CD8-positive, alpha-beta memory T cell (primary cell): ENCODE measurements at regions not wholly inside any gene's neighbourhood (a gene's known extent, or its start where the extent isn't known, plus 50 kb on each side); places are given as distances from the start of the nearest gene placed in this dataset.

Source experiments
- CTCF ChIA-PET: fragments of 350-600 bp; sonication (Branson Sonifier 250); formaldehyde crosslinking; loops from one replicate; lab custom pipeline; 2021; ENCODE audit warnings: antibody characterized with exemption; lab: Charles Lee
- POLR2A ChIA-PET: fragments of 350-600 bp; sonication (Branson Sonifier 250); formaldehyde crosslinking; loops from one replicate; lab custom pipeline; 2021; ENCODE audit warnings: antibody characterized with exemption; lab: Charles Lee
- DNase-seq, 5 donors: peaks; one replicate each; pipeline versions ENCODE4 v3.0.0 to v3.0.0-alpha.2; 2020 to 2022; ENCODE audit warnings: mixed read lengths in 1 of 5
- H3K27ac ChIP-seq: one replicate; pipeline ENCODE4 v1.7.0; 2013; ENCODE audit warnings: low read depth, mild to moderate bottlenecking, low read length, moderate library complexity
- H3K27me3 ChIP-seq: 2 replicates; pipeline ENCODE4 v1.7.0; 2013; ENCODE audit warnings: low read length, mild to moderate bottlenecking; ENCODE audit not compliant: insufficient read depth, poor library complexity, severe bottlenecking
- H3K36me3 ChIP-seq: 2 replicates; pipeline ENCODE4 v1.7.0; 2013; ENCODE audit warnings: mild to moderate bottlenecking, low read length, moderate library complexity; ENCODE audit not compliant: insufficient read depth
- H3K4me1 ChIP-seq: 2 replicates; pipeline ENCODE4 v1.7.0; 2013; ENCODE audit warnings: mild to moderate bottlenecking, low read length, moderate library complexity; ENCODE audit not compliant: insufficient read depth
- H3K4me3 ChIP-seq: 2 replicates; pipeline ENCODE4 v1.7.0; 2013; ENCODE audit warnings: mild to moderate bottlenecking, low read length
- H3K9me3 ChIP-seq: 2 replicates; pipeline ENCODE4 v1.7.0; 2013; ENCODE audit warnings: mild to moderate bottlenecking, low read length
- H3K27ac Mint-ChIP-seq, 8 donors: one replicate each; pipeline ENCODE4 v1.8.0; 2020 to 2021; ENCODE audit warnings: mixed read lengths in 8 of 8, mild to moderate bottlenecking in 6 of 8, inconsistent platforms in 3 of 8, moderate library complexity in 3 of 8
- H3K27me3 Mint-ChIP-seq, 2 donors: one replicate each; pipeline ENCODE4 v1.8.0; 2020 to 2021; ENCODE audit warnings: mixed read lengths in 2 of 2, mild to moderate bottlenecking in 1 of 2, moderate library complexity in 1 of 2
- H3K36me3 Mint-ChIP-seq, 3 donors: one replicate each; pipeline ENCODE4 v1.8.0; 2020 to 2021; ENCODE audit warnings: mixed read lengths in 3 of 3, inconsistent platforms in 1 of 3, mild to moderate bottlenecking in 1 of 3
- H3K4me1 Mint-ChIP-seq, 3 donors: one replicate each; pipeline ENCODE4 v1.8.0; 2020 to 2021; ENCODE audit warnings: mixed read lengths in 3 of 3, inconsistent platforms in 1 of 3, mild to moderate bottlenecking in 1 of 3
- H3K4me3 Mint-ChIP-seq, 7 donors: one replicate each; pipeline ENCODE4 v1.8.0; 2020 to 2021; ENCODE audit warnings: mixed read lengths in 7 of 7, mild to moderate bottlenecking in 6 of 7, moderate library complexity in 4 of 7, inconsistent platforms in 2 of 7
- H3K9me3 Mint-ChIP-seq, 5 donors: one replicate each; pipeline ENCODE4 v1.8.0; 2020 to 2022; ENCODE audit warnings: mixed read lengths in 5 of 5, mild to moderate bottlenecking in 3 of 5, moderate library complexity in 2 of 5, inconsistent platforms in 1 of 5

GRCh38 chr2:74036010-74036409 lies 51.3 kb downstream of the TET3 start:
- H3K27ac ChIP-seq: no peak overlapping the region
- ChIA-PET CTCF (no interaction called here), POLR2A (no interaction called here)
- peaks cover 75 to 89% (median 89%) of the 10 kb centered on the region in 3 donors for H3K4me1 Mint-ChIP-seq
- H3K4me3 ChIP-seq: no peak overlapping the region
- H3K4me1 ChIP-seq: peaks cover 76% of the 10 kb centered on the region
- no peaks in the 10 kb centered on the region for H3K36me3 ChIP-seq
- DNase-seq: no peak
- H3K9me3 Mint-ChIP-seq: no peaks in the 10 kb centered on the region
- H3K36me3 Mint-ChIP-seq: peaks cover 0 to 3% (median 0%) of the 10 kb centered on the region in 3 donors
- H3K27me3 ChIP-seq: no peaks in the 10 kb centered on the region
- peak overlapping the region in 4 of 8 donors; percentile 0 to 73 (median 21) for H3K27ac Mint-ChIP-seq
- peaks cover 0 to 3% of the 10 kb centered on the region in 2 donors for H3K27me3 Mint-ChIP-seq
- H3K4me3 Mint-ChIP-seq: no peak overlapping the region
- H3K9me3 ChIP-seq: no peaks in the 10 kb centered on the region

- CTCF ChIA-PET: no interaction called here
- Mint-ChIP-seq H3K36me3 (peaks cover 0 to 3% (median 0%) of the 10 kb centered on the region in 3 donors), H3K4me3 (peak overlapping the region in 1 of 7 donors; percentile 25), H3K9me3 (no peaks in the 10 kb centered on the region), H3K27me3 (peaks cover 0 to 3% of the 10 kb centered on the region in 2 donors), H3K4me1 (peaks cover 73 to 89% (median 87%) of the 10 kb centered on the region in 3 donors), H3K27ac (peak overlapping the region in 5 of 8 donors; percentile 38 to 76 (median 61))
- Histone ChIP-seq H3K4me3 (peak overlapping the region; percentile 1), H3K27me3 (no peaks in the 10 kb centered on the region), H3K27ac (peak overlapping the region; percentile 64), H3K9me3 (no peaks in the 10 kb centered on the region), H3K36me3 (no peaks in the 10 kb centered on the region), H3K4me1 (peaks cover 76% of the 10 kb centered on the region)
- POLR2A ChIA-PET: no interaction called here
- no peak for DNase-seq
Measured at GRCh38 chr2:74036450-74037195, 51.9 kb downstream of the TET3 start.

- H3K27ac ChIP-seq: peak overlapping the region; percentile 64
- ChIA-PET POLR2A (no interaction called here), CTCF (no interaction called here)
- peaks cover 0 to 3% (median 0%) of the 10 kb centered on the region in 3 donors for H3K36me3 Mint-ChIP-seq
- H3K9me3 Mint-ChIP-seq: no peaks in the 10 kb centered on the region
- DNase-seq: no peak
- H3K27me3 ChIP-seq: no peaks in the 10 kb centered on the region
- peak overlapping the region; percentile 1 for H3K4me3 ChIP-seq
- peak overlapping the region in 7 of 8 donors; percentile 2 to 82 (median 43) for H3K27ac Mint-ChIP-seq
- no peaks in the 10 kb centered on the region for H3K9me3 ChIP-seq
- no peaks in the 10 kb centered on the region for H3K36me3 ChIP-seq
- H3K27me3 Mint-ChIP-seq: no peaks in the 10 kb centered on the region
- H3K4me3 Mint-ChIP-seq: peak overlapping the region in 2 of 7 donors; percentile 30 to 46
- peaks cover 69 to 88% (median 87%) of the 10 kb centered on the region in 3 donors for H3K4me1 Mint-ChIP-seq
- peaks cover 73% of the 10 kb centered on the region for H3K4me1 ChIP-seq
Measured at GRCh38 chr2:74037379-74037860, 52.7 kb downstream of the TET3 start.

DNA sequence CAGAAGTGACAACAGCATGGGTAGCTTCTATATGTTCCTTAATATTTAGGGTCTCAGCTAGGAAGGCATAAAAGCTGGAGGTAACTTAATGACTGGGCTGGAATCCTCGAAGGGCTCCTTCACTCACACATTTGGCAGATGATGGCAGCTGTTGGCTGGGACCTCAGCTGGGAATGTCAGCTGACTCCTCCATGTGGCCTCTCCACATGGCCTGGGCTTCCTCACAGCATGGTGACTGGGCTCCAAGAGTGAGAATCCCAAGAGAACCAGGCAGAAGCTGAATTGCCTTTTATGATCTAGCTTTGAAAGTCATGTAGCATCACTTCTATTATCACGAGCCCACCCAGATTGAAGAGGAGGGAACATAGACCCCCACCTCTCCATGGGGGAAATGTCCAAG lies 54.9 kb downstream of the TET3 start:
- no peak for DNase-seq
- Mint-ChIP-seq H3K36me3 (peaks cover 0 to 2% (median 0%) of the 10 kb centered on the region in 3 donors), H3K27me3 (no peaks in the 10 kb centered on the region), H3K4me1 (peaks cover 56 to 76% (median 76%) of the 10 kb centered on the region in 3 donors), H3K4me3 (peak overlapping the region in 1 of 7 donors; percentile 4), H3K9me3 (no peaks in the 10 kb centered on the region), H3K27ac (peak overlapping the region in 5 of 8 donors; percentile 5 to 83 (median 64))
- ChIA-PET CTCF (no interaction called here), POLR2A (no interaction called here)
- Histone ChIP-seq H3K27ac (no peak overlapping the region), H3K36me3 (no peaks in the 10 kb centered on the region), H3K4me3 (no peak overlapping the region), H3K9me3 (no peaks in the 10 kb centered on the region), H3K4me1 (peaks cover 59% of the 10 kb centered on the region), H3K27me3 (no peaks in the 10 kb centered on the region)

GRCh38 chr2:74041182-74041581 lies 56.5 kb downstream of the TET3 start:
- Mint-ChIP-seq H3K4me3 (peak overlapping the region in 1 of 7 donors; percentile 20), H3K9me3 (no peaks in the 10 kb centered on the region), H3K27ac (peak overlapping the region in 5 of 8 donors; percentile 38 to 77 (median 62)), H3K27me3 (no peaks in the 10 kb centered on the region), H3K36me3 (peaks cover 0 to 5% (median 4%) of the 10 kb centered on the region in 3 donors), H3K4me1 (peaks cover 53 to 71% (median 70%) of the 10 kb centered on the region in 3 donors)
- Histone ChIP-seq H3K27ac (no peak overlapping the region), H3K9me3 (no peaks in the 10 kb centered on the region), H3K4me1 (peaks cover 59% of the 10 kb centered on the region), H3K4me3 (no peak overlapping the region), H3K27me3 (no peaks in the 10 kb centered on the region), H3K36me3 (no peaks in the 10 kb centered on the region)
- ChIA-PET CTCF (interaction anchor here (1.2 kb wide), 1 partner anchor 9 kb away, joined by 3 read pairs; no protein-coding TSS in a partner anchor), POLR2A (no interaction called here)
- DNase-seq: no peak

- peak overlapping the region in 3 of 8 donors; percentile 11 to 67 (median 64) for H3K27ac Mint-ChIP-seq
- DNase-seq: no peak
- Histone ChIP-seq H3K27me3 (no peaks in the 10 kb centered on the region), H3K36me3 (no peaks in the 10 kb centered on the region), H3K27ac (no peak overlapping the region), H3K4me1 (peaks cover 55% of the 10 kb centered on the region), H3K4me3 (no peak overlapping the region), H3K9me3 (no peaks in the 10 kb centered on the region)
- no peak overlapping the region for H3K4me3 Mint-ChIP-seq
- H3K9me3 Mint-ChIP-seq: no peaks in the 10 kb centered on the region
- peaks cover 48 to 65% (median 65%) of the 10 kb centered on the region in 3 donors for H3K4me1 Mint-ChIP-seq
- ChIA-PET POLR2A (no interaction called here), CTCF (interaction anchor here (1.2 kb wide), 1 partner anchor 9 kb away, joined by 3 read pairs; no protein-coding TSS in a partner anchor)
- peaks cover 0 to 11% (median 4%) of the 10 kb centered on the region in 3 donors for H3K36me3 Mint-ChIP-seq
- H3K27me3 Mint-ChIP-seq: no peaks in the 10 kb centered on the region
Measured at GRCh38 chr2:74041726-74042125, 57.0 kb downstream of the TET3 start.

DNA sequence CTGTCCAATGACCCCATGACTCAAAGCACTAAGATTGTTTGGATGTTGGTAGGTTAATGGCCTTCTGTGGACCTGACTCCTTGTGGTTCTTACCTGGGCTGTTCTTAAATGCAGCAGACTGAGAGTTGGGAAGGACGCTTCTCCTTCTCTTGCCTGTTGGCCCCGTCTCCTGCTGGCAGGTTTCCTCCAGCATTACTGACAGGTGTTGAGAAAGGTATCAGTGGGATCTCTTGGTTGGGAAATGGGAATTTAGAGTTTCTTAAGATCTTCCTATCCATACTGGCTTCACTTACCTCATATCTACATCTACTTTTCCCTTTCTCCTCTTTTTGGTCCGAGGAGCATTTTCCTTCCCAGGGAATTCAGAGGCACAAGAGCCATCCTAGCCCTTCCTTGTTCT lies 57.9 kb downstream of the TET3 start:
- H3K4me3 ChIP-seq: no peak overlapping the region
- H3K27ac Mint-ChIP-seq: peak overlapping the region in 3 of 8 donors; percentile 4 to 70 (median 24)

More for the DNA sequence above, 57.9 kb downstream of the TET3 start:
- no peaks in the 10 kb centered on the region for H3K27me3 Mint-ChIP-seq
- Histone ChIP-seq H3K36me3 (no peaks in the 10 kb centered on the region), H3K9me3 (no peaks in the 10 kb centered on the region), H3K27ac (no peak overlapping the region), H3K4me1 (peaks cover 46% of the 10 kb centered on the region), H3K27me3 (no peaks in the 10 kb centered on the region)
- H3K4me1 Mint-ChIP-seq: peaks cover 39 to 56% (median 56%) of the 10 kb centered on the region in 3 donors
- peaks cover 0 to 19% (median 6%) of the 10 kb centered on the region in 3 donors for H3K36me3 Mint-ChIP-seq
- no peak for DNase-seq
- no peaks in the 10 kb centered on the region for H3K9me3 Mint-ChIP-seq
- H3K4me3 Mint-ChIP-seq: no peak overlapping the region
- ChIA-PET CTCF (no interaction called here), POLR2A (no interaction called here)
